Stimulated activated CD8-positive, alpha-beta memory T cell treated with anti-CD3 and anti-CD28 coated beads, Interleukin-4, amount 100 ng/mL, for 4 hours (primary cell): ENCODE measurements at regions not wholly inside any gene's neighbourhood (a gene's known extent, or its start where the extent isn't known, plus 50 kb on each side); places are given as distances from the start of the nearest gene placed in this dataset.
"Not testable (repeated sequence)": the region's sequence is repeated elsewhere in the genome, so short reads cannot be mapped to it uniquely, and the experiment has no call there.

Experiments
- DNase-seq, 2 donors: peaks; one replicate each; pipeline ENCODE4 v3.0.0-alpha.2; 2020; ENCODE audit warnings: low read depth in 2 of 2, low spot score in 1 of 2

DNA sequence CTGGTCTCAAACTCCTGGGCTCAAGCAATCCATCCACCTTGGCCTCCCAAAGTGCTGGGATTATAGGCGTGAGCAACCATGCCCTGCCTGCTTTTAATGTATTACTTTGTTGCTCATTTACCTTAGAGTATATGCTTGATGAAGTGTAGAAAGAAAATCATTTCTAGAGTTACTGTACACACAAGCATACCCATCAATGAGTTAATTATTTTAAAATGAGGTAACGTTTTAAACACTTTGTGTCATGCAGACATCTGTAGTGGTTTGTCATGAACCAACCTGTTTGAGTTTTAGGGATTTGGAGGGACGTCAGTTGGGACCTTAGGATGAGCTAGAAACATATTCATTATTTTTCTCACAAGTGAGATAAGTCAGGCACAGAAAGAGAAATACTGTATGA is 332.4 kb upstream of the IGF1R start:
- no peak for DNase-seq

DNA sequence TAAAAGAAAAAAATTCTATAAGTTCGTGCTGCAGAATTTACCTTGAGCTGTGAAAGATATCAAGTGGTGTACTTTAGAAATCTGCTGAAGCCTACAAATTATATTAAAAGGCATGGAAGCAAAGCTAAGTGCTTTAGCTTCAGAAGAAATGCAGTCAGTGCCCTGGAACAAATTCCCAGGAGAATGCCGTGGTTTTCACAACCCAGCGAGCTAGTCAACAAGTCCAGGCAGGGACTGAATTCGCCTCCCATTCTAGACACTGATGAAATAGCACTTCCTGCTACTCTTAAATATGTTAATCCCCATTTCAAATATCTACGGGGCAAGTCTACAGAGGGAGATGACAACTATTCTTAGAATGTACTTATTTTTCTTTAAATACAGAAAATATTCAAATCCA is 326.4 kb upstream of the IGF1R start:
- no peak for DNase-seq

DNA sequence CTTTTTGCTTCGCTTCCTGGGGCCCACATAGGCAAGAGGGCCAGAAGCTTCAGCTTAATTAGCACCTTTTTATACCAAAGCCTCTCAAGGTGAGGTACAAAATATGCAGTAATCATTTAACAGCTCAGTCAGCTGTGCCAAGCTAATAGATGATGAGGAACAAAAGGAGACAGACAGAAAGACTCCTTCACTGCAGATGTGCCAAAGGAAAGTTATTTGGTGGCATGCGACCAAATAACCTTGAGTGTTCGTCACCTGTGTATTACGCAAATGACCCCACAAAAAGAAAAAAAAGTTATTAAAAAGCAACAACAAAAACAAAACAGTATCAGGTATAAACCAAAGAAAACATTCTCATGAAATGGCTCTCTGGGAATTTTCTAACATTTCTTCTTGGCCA is 325.8 kb upstream of the IGF1R start:
- no peak for DNase-seq

GRCh38 chr15:98324341-98324970 is 323.9 kb upstream of the IGF1R start:
- no peak for DNase-seq

DNA sequence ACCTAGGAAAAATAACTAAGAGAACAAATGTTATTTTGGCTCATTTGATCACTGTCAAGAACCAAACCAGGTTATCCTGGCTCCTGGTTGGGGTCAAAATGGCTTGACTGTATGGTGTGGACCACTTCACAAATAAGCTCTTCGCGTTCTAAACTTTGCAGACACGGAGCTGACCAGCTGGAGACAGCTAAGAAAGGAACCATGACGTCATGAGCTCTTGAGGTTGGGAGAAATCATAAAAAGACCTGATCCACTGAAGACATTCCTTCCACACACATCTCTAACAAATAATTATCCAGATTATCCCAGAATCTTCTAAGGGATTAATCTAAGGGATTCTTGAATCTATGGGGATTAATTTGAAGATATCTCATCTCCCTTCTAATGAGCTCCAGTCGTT is 321.5 kb upstream of the IGF1R start:
- DNase-seq = no peak

- no peak for DNase-seq
Measured at GRCh38 chr15:98330258-98330657, 318.1 kb upstream of the IGF1R start.

GRCh38 chr15:98330692-98331435 is 317.5 kb upstream of the IGF1R start:
- no peak for DNase-seq

DNA sequence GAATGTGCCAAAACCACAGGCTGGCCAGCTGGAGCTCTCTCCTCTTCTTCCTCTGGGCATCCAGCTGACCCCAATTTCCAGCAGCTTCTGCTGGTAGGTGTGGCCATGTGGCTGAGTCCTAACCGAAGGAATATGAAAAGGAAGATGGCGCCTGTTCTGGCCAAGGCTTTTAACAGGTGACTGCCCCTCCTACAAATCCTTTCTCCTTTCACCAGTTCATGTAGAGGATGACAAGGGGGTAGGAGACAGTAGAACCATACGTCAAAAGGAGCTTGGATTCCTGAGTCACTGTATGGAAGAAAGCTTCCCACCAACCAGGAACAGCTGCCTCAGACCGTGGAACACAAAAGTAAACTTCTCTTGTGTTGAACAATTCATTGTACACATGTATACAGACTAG is 316.7 kb upstream of the IGF1R start:
- no peak for DNase-seq

- no peak for DNase-seq
Measured at GRCh38 chr15:98333251-98333650, 315.1 kb upstream of the IGF1R start.

GRCh38 chr15:98342911-98343310 is 305.4 kb upstream of the IGF1R start:
- no peak for DNase-seq

DNA sequence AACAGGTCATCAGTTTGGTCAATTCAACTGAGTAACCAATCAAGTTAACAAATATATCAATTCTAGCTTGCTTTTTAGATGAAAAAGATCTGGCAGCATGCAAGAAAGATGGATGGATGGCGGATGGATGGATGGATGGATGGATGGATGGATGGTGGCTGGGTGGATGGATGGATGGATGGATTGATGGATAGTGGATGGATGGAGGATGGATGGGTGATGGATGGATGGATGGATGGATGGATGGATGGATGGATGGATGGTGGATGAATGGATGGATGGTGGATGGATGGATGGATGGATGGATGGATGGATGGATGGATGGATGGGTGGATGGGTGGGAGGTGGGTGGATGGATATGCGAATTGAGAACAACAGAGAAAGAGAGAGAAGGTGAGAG is 303.7 kb upstream of the IGF1R start:
- no peak for DNase-seq

DNA sequence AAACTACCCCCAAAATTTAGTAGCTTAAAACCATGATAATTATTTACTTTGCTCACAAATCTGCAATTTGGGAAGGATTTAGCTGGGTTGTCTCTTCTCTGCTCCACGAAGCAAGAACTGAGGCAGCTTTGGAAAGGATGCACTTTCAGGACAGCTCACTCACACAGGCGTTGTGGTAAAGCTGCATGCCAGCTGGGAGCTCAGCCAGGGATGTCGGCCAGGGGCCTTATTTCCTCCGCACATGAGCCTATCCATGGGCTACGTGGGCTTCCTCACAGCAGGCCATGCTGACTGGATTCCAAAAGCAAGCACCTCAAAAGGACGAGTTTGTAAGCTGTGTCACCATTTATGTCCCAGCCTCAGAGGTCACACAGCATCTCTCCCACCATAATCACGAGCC is 301.3 kb upstream of the IGF1R start:
- DNase-seq = no peak

DNA sequence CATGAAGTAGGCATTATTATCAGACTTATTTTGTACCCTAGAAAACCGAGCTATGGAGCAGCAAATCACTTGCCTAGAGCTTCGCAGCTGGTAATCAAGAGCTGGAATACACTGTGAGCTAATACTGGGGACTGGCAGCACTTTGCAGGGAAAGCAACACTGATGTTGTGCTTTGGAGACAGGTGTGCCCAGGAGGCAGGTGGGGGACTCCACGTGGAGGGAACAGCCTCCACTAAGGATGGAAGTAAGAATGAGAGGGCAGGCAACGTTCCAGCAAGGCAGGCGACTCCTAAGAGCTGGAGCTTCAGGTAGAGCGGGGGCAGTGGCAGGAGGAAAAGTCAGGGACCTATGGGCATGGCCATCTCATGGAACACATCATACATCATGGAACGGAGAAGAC is 300.5 kb upstream of the IGF1R start:
- DNase-seq = no peak

DNA sequence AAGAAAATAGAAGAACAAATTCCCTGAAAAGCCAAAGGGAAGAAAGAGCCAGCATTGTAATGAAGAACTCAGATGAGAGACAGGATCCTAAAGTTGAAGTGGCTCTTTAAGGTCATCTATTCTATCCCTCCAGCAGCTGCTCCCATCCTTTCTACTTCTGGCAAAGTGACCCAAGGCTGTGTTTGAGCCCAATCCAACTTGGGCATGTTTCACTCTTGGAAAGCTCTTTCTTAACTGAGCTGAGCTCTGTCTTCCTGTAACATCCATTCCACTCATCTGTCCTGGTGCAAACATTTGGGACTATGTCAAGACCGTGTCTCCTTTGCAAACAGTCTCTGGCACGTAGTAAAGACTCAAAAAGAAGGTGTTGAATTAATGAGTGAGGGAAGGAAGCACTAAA is 298.1 kb upstream of the IGF1R start:
- no peak for DNase-seq

- not testable (repeated sequence) for DNase-seq
Measured at GRCh38 chr15:98358274-98358673, 290.1 kb upstream of the IGF1R start.

- no peak for DNase-seq
Measured at GRCh38 chr15:98358971-98359370, 289.4 kb upstream of the IGF1R start.

- DNase-seq = no peak
Measured at GRCh38 chr15:98363416-98363815, 284.9 kb upstream of the IGF1R start.

GRCh38 chr15:98363955-98364354 is 284.4 kb upstream of the IGF1R start:
- DNase-seq = no peak

DNA sequence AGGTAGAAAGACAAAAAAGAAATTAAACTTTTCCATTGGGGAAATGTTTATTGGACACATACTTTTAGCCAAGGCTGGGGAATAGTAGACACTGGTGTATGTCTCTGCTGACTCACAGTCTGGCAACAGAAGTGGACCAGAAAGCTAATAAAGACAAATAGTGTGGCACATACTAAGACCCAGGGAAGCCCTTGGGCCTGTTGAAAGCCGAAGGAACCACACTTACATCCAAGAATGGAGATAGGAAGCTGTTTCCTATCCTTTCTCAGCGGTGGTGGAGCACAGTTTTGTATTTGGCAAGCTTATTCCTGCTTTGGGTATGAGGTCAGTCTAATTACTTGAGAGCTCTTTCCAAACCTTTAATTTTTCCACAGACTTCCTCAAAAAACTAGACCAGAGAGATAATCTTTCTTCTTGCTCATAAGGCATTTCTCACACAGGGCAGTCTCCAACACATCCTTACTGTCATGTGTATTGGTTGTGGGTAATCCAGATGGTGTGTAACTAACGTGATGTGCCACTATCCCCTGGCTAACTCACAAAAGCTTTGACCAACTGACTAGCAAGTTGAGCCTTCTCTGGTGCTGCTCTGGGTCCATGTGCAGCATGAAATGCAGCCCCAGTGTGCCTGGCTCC is 279.1 kb upstream of the IGF1R start:
- no peak for DNase-seq

DNA sequence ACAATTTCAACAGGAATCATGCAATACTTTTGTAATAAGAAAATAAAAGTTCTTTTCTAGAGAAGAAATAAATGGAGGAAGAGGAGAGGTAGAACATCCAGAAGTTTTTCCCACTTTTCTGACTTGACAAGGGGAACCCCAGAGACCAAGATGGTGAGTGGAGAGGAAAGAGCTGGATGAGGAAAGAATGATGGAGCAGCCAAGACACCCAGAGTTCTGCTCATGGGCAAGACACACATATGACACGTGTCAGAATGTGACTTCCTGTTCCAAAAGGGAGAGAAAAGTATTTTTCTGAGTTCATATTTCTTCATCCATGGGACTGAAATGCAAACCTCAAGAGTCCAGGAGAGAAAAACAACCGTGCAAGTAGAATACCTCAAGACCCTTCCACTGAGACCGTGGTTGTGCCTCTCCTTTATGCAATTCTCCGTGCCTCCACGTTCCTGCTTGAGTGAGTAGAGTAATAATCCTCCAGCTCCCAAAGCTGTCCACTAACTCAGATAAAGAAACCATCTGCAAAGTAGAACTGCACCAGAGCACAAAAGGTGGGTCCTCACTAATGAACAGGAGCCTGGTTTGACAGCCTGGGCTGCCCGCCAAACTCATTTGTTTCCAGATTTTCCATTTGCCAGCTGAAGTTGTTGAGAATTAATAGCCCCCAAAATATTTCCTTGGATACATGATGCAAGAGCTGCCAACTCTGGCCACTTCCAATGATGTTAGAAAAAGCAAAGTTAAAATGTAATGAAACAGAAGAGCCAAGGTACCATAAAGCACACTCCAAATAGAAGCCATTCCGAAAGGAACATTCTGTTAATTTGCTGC is 272.6 kb upstream of the IGF1R start:
- no peak for DNase-seq

DNA sequence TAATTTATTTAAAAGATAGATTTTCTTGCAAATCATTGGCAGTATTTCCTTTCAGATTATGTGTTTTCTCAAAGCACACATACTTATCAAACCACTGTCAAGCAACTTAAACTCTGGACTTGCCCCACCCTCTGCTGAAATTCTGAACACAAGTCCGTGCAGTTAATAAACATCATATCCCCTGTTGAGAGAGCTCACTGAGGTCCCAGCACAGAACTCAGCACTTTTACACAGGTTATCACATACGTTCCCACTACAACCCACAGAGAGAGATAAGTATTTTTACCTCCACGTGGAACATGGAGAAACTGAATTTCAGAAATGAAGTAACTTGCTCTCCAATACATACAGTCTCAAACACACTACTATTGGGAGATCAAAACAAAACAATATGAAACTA is 267.6 kb upstream of the IGF1R start:
- no peak for DNase-seq

DNA sequence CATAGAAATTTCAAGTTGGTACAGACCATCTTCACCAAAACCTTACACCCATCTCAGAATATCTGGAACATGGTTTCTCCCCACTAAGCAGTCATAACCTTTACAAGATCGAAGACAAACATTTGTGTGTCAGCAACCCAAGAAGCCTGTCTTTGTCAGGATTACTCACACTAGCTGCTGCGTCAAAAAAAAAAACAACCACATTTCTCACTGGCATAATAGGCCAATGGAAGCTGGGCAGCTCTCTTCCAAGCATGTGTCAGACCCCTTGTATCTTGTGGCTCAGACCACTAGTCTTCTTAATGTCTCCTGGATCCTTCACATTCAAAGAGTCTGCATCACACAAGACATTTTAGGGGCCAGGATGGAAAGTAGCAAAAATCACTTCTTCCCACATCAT is 266.9 kb upstream of the IGF1R start:
- DNase-seq = no peak
